NB4 (cell line): ENCODE measurements at regions not wholly inside any gene's neighbourhood (a gene's known extent, or its start where the extent isn't known, plus 50 kb on each side); places are given as distances from the start of the nearest gene placed in this dataset.

Experiments used
- CTCF ChIP-seq: IDR thresholded peaks from one replicate; pipeline ENCODE4 v1.5.1; 2012; ENCODE audit warnings: low read depth, low read length
- MAX ChIP-seq: IDR thresholded peaks from 2 replicates; pipeline ENCODE4 v1.6.1; 2011; ENCODE audit warnings: low read depth, low read length
- POLR2A ChIP-seq: IDR thresholded peaks from 2 replicates; pipeline ENCODE4 v1.6.1; 2011; ENCODE audit warnings: mild to moderate bottlenecking; ENCODE audit not compliant: insufficient read length; ENCODE audit errors: extremely low read depth

- TF ChIP-seq POLR2A (no peak), CTCF (no peak), MAX (no peak)
Observed at GRCh38 chr5:6902597-6902996, 189.4 kb downstream of the TENT4A start.
